Left renal cortex interstitium (tissue), 4 donors: ENCODE measurements at regions not wholly inside any gene's neighbourhood (a gene's known extent, or its start where the extent isn't known, plus 50 kb on each side); places are given as distances from the start of the nearest gene placed in this dataset.
"Not testable (repeated sequence)": the region's sequence is repeated elsewhere in the genome, so short reads cannot be mapped to it uniquely, and the experiment has no call there.

ENCODE experiments used
- DNase-seq, 4 donors: peaks; one replicate each; pipeline ENCODE4 v3.0.0-alpha.2; 2013; ENCODE audit warnings: low read depth in 4 of 4, low spot score in 2 of 4, missing footprints in 1 of 4

DNA sequence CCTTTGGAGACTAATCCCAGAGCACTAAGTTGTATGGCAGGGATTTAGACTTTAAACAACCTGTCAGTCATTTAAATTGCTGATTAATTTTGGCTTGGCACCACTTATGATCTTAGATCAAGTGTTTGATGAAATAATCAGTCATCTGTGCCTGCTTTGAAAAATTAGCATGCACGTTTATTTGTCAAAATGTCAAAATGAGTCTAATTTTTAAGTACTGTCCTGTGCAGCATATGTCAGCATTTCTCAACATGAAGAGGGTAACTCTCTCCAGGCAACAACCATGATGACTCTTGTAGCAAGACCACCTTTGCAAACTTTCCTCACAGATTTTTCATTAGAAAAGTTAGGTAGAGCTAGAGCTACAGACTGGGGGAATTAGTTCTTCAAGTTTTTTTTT, 155.7 kb upstream of the GJE1 start:
- DNase-seq, result no peak

DNA sequence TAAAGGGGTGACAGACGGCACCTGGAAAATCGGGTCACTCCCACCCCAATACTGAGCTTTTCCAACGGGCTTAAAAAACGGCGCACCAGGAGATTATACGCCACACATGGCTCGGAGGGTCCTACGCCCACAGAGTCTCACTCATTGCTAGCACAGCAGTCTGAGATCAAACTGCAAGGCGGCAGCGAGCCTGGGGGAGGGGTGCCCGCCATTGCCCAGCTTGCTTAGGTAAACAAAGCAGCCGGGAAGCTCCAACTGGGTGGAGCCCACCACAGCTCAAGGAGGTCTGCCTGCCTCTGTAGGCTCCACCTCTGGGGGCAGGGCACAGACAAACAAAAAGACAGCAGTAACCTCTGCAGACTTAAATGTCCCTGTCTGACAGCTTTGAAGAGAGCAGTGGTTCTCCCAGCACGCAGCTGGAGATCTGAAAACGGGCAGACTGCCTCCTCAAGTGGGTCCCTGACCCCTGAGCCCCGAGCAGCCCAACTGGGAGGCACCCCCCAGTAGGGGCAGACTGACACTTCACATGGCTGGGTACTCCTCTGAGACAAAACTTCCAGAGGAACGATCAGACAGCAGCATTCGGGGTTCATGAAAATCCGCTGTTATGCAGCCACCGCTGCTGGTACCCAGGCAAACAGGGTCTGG, 162.8 kb upstream of the GJE1 start:
- not testable (repeated sequence) for DNase-seq

DNA sequence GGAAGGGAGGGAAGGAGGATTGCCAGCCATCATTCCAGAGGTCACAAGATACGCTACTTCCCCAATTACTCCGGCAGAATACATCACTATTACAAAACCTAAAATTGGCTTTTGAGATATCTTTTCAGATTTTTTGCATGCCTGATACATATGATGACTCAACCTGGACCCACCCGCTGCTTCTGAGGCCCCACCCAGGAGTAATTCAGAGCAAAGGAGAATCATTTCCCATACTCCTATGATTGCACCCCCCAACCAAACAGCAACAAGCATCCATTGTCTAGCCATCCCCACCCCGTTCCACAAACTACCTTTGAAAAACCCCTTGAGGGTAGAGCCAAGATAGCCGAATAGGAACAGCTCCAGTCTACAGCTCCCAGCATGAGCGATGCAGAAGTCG, 163.5 kb upstream of the GJE1 start:
- DNase-seq, result no peak

DNA sequence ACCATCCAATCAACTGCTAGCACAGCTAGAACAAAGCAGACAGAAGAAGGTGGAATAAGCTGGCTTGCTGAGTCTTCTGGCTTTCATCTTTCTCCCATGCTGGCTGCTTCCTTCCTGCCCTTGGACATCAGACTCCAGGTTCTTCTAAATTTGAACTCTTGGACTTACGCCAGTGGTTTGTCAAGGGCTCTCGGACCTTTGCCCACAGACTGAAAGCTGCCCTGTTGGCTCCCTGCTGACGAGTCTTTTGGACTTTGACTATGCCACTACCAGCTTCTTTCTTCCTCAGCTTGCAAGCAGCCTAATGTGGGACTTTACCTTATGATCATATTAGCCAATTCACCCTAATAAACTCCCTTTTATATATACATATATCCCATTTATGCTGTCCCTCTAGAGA, 164.1 kb upstream of the GJE1 start:
- DNase-seq, result no peak

DNA sequence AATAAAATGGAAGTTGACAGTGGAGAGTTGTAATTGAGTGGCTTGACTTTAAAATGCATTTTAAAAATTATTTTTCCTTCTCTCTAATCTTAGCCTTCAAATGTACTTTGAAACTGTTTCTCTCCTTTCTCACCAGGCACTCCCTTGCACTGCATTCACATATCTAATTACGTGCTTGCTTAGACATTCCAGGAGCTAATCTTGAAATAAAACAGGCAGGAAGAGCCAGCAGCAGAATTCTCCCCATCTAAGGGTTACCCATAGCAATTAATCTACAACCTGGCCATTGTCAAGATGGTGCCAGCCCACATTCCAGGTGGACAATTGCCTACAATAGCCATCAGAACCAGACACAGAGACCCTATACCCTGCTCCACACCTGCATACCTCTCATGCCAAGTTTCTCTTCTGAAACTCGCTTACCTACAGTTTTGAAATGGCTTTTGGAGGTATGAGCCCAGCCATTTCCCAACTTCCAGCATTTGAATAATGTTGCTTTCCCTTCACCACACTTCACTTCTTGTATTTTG, 167.6 kb upstream of the GJE1 start:
- no peak for DNase-seq

DNA sequence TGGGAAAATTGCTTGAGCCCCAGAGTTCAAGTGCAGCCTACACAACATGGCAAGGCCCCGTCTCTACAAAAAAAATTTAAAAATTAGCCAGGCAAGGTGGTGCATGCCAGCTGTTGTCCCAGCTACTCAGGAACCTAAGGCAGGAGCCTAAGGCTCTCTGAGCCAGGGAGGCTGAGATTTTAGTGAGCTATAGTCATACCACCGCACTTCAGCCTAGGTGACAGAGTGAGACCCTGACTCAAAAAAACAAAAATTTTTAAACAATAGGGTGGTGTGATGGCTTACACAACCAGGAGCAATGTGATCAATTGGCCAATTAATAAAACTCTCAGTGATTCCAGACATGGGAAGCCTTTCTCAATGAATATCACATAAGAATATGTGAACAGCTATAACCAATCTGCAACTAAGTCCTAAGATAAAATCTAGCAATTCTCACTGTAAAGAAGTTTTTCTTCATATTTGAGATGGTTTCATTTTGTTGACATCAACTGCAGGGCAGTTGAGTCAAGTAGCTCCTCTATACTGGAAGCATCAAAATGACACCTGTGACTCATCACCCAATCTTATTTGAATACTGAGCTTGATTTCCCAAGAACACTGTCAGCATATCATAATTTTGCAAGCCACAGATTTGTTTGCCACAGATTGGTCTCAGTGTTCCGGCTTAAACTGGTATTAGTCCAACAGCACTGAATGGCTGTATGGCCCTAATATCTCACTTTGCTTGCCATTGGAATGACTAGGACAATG, 169.0 kb upstream of the GJE1 start:
- DNase-seq, result no peak

DNA sequence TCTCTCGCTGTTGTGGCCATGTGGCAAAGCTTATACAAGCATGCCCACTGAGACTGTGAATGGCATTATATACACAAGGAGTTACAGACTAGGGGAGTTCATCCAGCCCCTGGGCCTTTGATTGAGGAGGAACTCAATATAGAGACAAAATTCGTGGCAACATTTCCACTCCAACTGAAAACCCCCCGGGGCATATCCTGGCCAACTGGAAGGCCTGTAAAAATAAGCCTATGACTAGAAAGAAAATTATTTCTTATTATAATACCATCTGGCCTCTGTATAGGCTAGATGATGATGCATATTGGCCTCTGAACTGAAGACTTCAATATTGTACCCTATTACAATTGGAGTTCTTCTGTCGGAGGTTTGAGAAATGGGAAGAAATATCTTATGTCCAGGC, 175.5 kb upstream of the GJE1 start:
- DNase-seq, result no peak

DNA sequence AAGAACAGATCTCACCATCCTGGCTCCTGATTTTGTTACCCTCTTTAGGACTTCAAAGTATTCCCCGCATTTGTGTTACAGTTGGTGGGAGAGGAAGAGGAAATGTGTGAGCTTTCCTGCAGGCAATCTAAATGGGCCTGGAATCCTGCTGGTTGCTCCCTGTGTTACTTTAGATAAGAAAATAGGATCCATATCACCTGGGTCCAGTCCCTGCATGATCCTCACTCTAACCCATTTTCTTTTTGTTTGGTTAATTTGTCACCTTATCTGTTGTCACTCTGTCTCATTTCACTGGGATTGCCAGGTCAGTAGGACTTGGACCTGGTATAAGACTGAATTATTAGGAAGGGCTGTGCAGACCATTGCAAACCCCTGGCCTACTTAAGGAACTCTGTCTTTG, 175.9 kb upstream of the GJE1 start:
- DNase-seq, result no peak

DNA sequence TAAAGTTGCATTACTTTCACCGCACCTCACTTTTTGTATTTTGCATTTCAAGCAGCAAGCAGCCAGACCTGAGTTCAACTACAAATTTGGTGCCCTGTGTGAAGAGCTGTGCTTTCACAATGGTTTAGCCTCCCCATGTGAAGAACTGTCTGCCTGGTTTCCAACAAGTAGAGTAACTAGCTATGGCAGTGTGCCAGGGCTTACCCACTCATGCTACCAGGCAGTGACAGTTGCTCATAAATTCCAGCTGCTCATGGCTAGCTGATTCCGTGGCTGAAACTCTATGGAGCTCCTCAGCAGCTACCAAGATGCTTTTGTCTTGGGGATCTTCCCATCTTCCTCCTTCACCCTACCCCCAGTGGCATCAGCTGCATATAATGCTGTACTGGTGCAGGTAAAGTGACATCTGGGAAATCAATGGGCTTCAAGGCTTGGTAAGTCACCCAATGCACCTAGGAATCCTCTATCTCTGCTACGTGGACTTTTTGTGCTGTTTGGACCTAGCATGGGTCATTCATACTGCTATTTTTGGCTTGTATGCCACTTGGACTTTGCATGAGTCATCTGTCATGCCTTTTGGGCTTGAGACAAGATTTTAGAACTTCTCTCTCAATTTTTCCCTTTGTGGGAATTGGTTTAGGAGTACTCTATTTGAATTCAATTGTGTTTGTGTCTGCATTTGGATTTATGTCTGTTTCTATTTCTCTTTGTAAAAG, 176.5 kb upstream of the GJE1 start:
- DNase-seq, result no peak

DNA sequence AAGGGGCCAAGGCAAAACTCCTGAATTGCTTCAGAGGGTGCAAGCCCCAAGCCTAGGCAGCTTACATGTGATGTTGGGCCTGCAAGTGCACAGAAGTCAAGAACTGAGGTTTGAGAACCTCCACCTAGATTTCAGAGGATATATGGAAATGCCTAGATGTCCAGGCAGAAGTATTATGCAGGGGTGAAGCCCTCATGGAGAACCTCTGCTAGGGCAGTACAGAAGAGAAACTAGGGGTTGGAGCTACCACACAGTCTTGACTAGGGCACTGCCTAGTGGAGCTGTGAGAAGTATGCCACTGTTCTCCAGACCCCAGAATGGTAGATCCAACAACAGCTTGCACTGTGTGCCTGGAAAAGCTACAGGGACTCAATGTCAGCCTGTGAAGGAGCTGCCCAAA, 179.7 kb upstream of the GJE1 start:
- no peak for DNase-seq

DNA sequence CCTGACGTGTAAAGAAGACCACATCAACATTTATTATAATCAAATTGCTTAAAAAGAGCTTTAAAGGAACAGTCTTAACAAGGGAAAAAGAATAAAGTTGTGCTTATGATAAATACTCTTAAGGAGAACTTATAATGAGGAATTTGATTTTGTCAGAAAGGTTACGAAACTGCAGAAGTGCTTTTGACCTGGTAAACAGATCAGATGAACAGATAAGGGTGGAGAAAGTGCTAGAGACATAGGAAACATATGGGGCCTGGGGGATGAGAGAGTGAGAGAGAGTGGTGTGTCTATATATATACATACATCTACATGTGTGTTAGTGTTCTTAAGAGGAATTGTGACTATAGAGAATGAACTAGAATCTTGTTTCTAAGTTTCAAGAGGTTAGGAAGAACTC, 186.2 kb upstream of the GJE1 start:
- no peak for DNase-seq

DNA sequence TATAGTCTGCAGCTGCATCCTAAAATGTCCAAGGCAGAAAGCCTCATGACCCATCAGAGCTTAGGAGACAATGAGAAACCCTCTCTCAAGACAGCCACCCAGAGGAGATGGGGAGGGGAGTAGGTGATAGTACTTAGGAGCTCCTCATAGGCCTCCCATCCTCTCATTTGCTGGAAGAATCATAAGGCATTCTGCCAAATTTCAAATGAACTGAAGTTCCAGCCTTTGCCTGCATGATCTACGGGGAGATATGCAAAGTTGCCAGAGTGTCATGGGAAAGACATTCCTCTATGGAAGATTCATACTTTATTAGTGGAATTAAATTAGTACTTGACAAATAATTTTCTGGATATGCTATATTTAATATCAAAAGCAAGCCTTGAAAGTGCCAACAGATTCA, 194.1 kb upstream of the GJE1 start:
- DNase-seq, result no peak

DNA sequence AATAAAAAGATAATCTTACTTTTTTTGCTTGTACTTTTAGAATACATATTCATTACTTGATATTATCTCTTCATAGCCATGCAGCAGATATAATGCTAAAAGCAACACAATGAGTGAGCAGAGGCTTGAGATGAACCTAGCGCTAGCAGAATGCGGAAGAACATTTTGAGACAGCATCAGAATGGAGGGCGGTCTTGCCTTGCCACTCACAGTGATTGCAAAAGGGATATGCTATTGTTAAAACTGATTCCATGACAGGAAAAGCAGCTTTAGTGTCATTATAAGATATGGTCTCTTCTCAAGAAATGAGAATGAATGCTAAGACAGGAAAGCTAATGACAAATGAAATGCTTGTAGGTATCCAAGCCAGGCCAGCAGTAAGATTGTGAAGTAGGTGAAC, 200.0 kb upstream of the GJE1 start:
- no peak for DNase-seq

DNA sequence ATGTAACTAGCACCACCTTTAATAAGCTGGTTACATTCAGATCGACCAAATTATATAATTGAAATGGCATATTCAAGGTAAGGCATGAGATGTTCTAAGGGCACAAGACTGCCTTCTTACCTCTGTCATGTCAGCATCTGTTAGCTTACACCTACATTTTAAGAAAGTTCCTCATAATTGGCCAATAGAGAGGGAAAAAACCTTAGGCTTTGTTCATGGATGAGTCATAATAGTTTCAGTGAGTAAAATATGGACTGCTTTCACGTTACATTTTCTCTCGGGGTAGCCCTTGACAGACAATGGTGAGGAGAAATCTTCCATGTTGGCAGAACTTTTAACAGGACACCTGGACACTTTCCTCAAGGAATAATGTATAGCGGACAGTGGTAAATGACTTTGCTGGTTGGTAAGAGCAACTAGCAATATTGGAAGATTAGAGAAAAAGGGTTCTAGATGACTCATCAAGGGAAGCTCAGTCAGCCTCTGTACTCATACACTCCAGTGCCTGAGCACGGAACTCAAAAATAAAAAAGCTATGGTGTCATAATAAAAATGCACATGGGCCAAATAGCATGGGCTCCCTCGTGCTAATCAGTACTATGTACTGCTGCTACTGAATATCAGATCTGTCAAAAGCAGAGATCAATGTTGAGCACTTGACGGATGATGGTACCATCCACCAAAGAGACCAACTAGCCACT, 206.4 kb upstream of the GJE1 start:
- not testable (repeated sequence) for DNase-seq

DNA sequence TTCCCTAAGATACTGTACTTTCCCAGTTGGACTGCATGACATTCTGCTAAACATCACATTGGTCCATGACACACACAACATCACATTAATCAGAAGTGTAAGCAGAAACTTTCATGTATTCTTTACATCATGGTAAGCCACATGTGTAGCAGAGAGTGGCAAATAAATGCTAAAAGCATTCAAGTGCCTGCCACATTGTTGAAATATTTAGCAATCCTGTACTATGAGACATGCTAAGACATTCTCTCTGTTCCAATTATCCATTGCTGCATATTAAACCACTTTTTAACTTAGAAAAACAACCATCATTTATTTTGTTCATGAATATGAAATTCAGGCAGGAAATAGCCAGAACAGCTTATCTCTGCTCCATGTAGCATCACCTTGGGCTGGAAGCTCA, 207.7 kb upstream of the GJE1 start:
- DNase-seq, result no peak

DNA sequence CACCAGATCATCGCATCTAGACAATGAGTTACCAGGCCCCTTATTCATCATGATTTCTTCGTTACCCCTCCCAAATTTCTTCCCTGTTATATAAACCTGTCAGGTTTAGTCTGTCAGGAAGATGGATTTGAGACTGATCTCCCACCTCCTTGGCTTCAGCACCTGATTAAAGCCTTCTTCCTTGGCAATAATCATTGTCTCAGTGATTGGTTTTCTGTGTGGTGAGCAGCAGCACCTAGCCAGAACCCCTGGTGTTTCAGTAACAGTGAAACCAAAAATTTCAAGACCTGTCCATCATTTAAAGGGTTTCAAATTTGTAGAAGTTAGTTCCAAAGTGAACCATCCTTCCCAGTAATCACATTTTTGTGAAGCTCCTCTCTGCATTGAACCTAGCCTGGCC, 209.8 kb upstream of the GJE1 start:
- no peak for DNase-seq

DNA sequence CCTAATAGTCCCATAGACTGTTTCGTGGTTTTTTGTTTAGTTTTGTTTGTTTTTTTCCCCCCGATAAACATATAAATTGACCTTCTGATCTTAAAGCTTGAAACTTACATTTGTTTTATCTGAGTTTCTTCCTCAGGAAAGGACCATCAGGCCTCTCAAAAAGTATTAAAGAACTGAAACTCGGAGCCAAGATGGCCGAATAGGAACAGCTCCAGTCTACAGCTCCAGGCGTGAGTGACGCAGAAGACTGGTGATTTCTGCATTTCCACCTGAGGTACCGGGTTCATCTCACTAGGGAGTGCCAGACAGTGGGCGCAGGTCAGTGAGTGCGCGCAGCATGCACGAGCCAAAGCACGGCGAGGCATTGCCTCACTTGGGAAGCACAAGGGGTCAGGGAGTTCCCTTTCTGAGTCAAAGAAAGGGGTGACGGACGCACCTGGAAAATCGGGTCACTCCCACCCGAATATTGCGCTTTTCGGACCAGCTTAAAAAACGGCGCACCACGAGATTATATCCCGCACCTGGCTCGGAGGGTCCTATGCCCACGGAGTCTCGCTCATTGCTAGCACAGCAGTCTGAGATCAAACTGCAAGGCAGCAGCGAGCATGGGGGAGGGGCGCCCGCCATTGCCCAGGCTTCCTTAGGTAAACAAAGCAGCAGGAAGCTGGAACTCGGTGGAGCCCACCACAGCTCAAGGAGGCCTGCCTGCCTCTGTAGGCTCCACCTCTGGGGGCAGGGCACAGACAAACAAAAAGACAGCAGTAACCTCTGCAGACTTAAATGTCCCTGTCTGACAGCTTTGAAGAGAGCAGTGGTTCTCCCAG, 215.8 kb upstream of the GJE1 start:
- not testable (repeated sequence) for DNase-seq

DNA sequence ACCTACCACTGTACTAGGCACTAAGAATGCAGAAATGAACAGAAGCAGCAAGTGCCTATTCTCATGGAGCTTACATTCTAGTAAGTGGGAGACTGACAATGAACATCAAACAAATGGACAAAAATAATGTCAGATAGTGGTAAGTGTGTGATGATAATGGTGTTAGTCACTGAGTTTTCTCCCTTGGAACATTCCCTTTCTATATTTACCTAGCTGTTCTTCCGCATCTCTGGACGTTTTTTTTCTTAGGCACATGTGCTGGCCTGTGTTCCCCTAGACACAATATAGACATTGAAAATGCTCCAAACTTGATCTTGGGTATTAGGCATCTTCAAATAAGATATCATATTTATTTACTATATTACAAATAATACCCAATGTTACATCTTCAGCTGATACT, 218.1 kb upstream of the GJE1 start:
- no peak for DNase-seq

DNA sequence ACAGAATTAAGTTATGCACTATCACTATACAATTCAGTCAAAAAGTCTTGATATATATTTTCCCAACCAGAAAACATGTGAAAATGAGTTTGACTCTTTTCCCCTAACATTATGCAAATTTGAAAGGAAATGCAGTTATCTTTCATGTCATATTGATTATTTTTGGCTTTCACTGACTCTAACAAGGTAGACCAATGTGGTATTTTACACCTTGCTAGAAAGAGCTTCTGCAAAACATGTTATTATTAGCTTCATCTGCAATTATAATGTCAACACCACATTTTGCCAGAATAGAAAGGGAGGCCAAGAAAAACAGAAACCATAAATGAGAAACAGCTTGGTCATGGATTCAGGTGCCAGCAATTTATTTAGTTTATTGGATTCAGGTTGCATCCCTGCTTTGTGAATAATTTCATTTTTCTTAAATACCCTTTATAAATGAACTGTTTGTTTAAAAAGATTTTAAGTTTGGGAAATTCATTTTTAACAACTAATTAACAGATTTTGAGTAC, 226.1 kb upstream of the GJE1 start:
- no peak for DNase-seq

DNA sequence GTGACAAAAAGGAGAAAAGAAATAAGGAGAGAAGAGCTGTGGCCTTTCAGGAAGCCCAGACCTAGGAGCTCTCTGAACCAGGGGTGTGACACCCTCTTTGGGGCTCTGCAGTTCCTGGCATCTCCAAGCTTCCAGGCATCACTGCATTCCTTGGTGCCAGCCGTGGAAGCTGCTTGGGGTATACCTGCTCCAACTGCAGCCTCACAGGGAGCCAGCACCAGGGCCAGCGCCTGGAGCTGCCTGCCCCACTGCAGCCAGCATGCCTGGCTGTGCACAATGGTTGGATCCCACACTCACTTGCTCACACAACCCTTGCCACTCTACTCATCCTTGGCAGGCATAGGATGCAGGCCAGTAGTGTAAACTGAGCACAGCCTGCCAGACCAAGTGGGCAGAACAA, 242.1 kb upstream of the GJE1 start:
- no peak for DNase-seq
